GM12891 (cell line): ENCODE measurements at regions not wholly inside any gene's neighbourhood (a gene's known extent, or its start where the extent isn't known, plus 50 kb on each side); places are given as distances from the start of the nearest gene placed in this dataset.

Source experiments
- POLR2A ChIP-seq: IDR thresholded peaks from 2 replicates; pipeline ENCODE4 v1.6.1; 2011; ENCODE audit warnings: low read depth, low read length, control low read depth
- POLR2AphosphoS5 ChIP-seq: IDR thresholded peaks from 2 replicates; pipeline ENCODE4 v1.6.1; 2011; ENCODE audit warnings: low read depth, low read length, control low read depth
- POU2F2 ChIP-seq: IDR thresholded peaks from 2 replicates; pipeline ENCODE4 v1.6.1; 2011; ENCODE audit warnings: low read depth, mild to moderate bottlenecking, control low read depth, low read length, moderate library complexity
- TAF1 ChIP-seq: IDR thresholded peaks from 2 replicates; pipeline ENCODE4 v1.6.1; 2011; ENCODE audit warnings: low read depth, low read length, control low read depth

DNA sequence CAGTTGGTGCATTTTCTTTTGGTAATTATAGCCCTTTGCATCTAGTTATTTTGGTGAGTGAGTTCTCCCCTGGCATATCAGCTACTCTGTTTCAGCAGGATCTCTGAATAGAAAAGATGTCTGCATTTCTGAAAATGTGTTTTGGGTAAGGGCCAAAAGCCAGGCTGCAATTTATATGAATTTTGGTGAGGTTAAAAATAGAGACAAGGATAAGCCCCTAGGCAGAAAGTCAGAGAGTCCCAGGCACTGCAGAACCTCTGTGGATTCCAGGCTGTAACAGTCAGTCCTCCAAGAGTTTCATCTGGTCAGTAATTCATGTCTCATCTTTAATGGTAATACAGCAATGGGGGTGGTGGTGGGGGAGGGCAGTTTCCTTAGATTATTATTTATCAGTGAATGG lies 53.0 kb downstream of the HDGFL1 start:
- no peak for TF ChIP-seq POLR2A
- no peak for TF ChIP-seq POLR2AphosphoS5
- TF ChIP-seq TAF1: no peak
- TF ChIP-seq POU2F2: no peak
